Adipocyte (in vitro differentiated cells): ENCODE measurements at regions not wholly inside any gene's neighbourhood (a gene's known extent, or its start where the extent isn't known, plus 50 kb on each side); places are given as distances from the start of the nearest gene placed in this dataset.
"Not testable (repeated sequence)": the region's sequence is repeated elsewhere in the genome, so short reads cannot be mapped to it uniquely, and the experiment has no call there.

ENCODE experiments used
- DNase-seq: peaks from one replicate; pipeline ENCODE4 v3.0.0-alpha.2; 2015; ENCODE audit warnings: low read depth
- H3K27me3 ChIP-seq: replicated peaks from 2 replicates; pipeline ENCODE4 v1.7.0; 2013; ENCODE audit warnings: mild to moderate bottlenecking, low read length, moderate library complexity; ENCODE audit not compliant: control insufficient read depth, insufficient read depth
- H3K36me3 ChIP-seq: 2 replicates; pipeline ENCODE4 v1.7.0; 2013; ENCODE audit warnings: low read length, mild to moderate bottlenecking, moderate library complexity; ENCODE audit not compliant: control insufficient read depth, insufficient read depth, severe bottlenecking
- H3K4me1 ChIP-seq: 2 replicates; pipeline ENCODE4 v1.7.0; 2013; ENCODE audit warnings: mild to moderate bottlenecking, low read length, moderate library complexity; ENCODE audit not compliant: control insufficient read depth, insufficient read depth
- H3K4me3 ChIP-seq: 2 replicates; pipeline ENCODE4 v1.7.0; 2013; ENCODE audit warnings: mild to moderate bottlenecking, low read length, moderate library complexity
- H3K9ac ChIP-seq: 2 replicates; pipeline ENCODE4 v1.7.0; 2013; ENCODE audit warnings: mild to moderate bottlenecking, low read length, moderate library complexity
- H3K9me3 ChIP-seq: 2 replicates; pipeline ENCODE4 v1.7.0; 2013; ENCODE audit warnings: mild to moderate bottlenecking, low read length, moderate library complexity; ENCODE audit not compliant: control insufficient read depth

GRCh38 chr20:24418731-24419130 is 50.7 kb upstream of the SYNDIG1 start:
- Histone ChIP-seq H3K27me3 (peaks cover 8% of the 10 kb centered on the region), H3K4me1 (no peaks in the 10 kb centered on the region), H3K9me3 (peaks cover 27% of the 10 kb centered on the region), H3K4me3 (no peak overlapping the region), H3K9ac (no peak overlapping the region), H3K36me3 (no peaks in the 10 kb centered on the region)
- no peak for DNase-seq

DNA sequence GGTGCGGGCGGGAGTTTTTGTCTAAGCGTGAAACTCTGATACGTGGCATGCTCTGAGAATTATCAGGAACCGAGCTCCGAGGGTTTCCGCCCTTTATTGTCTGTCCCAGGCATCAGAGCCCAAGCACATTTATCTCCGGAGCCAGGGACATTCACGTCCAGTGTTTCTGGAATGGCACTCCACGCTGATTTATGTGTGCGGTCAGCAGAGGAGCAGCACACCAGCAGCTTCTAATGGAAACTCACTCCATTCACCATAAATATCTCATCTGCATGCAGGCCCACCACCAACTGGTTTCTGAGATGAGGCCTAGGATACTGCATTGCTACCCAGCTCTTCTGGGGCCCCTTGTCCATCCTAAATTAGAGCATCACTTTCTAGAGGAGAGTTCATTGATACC is 51.9 kb upstream of the SYNDIG1 start:
- H3K9me3 ChIP-seq = peaks cover 27% of the 10 kb centered on the region
- H3K4me3 ChIP-seq = no peak overlapping the region
- H3K27me3 ChIP-seq = peaks cover 6% of the 10 kb centered on the region
- no peaks in the 10 kb centered on the region for H3K4me1 ChIP-seq
- no peaks in the 10 kb centered on the region for H3K36me3 ChIP-seq
- no peak for DNase-seq
- no peak overlapping the region for H3K9ac ChIP-seq

DNA sequence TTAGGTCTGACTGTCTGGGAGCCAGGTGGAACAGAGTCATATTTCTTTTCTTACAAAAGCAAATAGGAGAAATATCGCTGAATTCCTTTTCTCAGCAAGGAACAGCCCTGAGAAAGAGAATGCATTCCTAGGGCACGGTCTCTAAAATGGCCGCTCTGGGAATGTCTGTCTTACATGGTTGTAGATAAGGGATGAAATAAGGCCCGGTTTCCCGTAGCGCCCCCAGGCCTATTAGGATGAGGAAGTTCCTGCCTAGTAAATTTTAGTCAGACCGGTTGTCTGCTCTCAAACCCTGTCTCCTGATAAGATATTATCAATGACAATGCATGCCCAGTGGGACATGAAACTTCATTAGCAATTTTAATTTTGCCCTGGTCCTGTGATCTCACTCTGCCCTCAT is 54.0 kb upstream of the SYNDIG1 start:
- not testable (repeated sequence) for H3K36me3 ChIP-seq, H3K4me3 ChIP-seq, DNase-seq, H3K4me1 ChIP-seq, H3K9ac ChIP-seq
- Histone ChIP-seq H3K27me3 (peaks cover 21% of the 10 kb centered on the region), H3K9me3 (peaks cover 27% of the 10 kb centered on the region)

DNA sequence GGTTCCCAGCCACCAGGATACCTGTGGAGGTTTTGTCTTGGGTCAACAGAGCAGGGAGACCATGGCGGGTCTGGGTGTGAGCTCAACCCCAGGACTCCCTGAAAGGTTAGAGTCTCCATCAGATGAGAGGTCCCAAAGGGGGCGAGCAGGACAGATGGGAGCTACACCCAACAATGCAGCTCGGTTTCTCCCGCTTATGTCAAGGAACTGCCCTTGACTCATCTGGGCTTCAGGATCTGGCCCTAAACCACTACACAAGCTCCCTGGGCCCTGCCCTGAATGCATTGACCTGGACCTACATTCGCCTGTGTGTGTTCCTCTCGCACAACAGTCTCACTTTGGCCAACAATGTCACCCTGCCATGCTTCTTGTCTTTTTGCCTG is 57.6 kb upstream of the SYNDIG1 start:
- Histone ChIP-seq H3K4me1 (peaks cover 4% of the 10 kb centered on the region), H3K9me3 (peaks cover 25% of the 10 kb centered on the region), H3K9ac (no peak overlapping the region), H3K4me3 (no peak overlapping the region), H3K27me3 (peaks cover 39% of the 10 kb centered on the region), H3K36me3 (no peaks in the 10 kb centered on the region)
- no peak for DNase-seq

- peaks cover 20% of the 10 kb centered on the region for H3K9me3 ChIP-seq
- H3K36me3 ChIP-seq = no peaks in the 10 kb centered on the region
- DNase-seq = no peak
- H3K27me3 ChIP-seq = peaks cover 39% of the 10 kb centered on the region
- no peak overlapping the region for H3K4me3 ChIP-seq
- H3K4me1 ChIP-seq = peaks cover 4% of the 10 kb centered on the region
- H3K9ac ChIP-seq = no peak overlapping the region
Measured at GRCh38 chr20:24411003-24411833, 58.2 kb upstream of the SYNDIG1 start.

DNA sequence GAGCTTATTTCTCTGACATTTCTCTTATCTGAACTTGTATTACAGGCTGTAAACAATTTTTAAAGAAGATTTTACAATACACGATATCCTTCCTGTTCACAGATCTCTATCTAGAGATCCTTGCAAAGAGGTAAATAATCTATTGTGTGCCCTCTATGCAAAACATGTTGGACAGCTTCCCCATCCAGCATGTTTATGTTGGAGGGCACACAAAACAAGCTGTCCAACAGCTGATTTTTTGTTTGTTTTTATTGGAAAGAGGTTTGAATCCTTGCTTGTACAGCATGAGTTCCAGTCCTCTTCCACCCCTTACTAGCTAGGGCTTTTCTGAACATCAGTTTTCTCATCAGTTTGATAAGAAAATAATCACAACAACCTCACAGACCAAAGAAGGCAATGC is 62.3 kb upstream of the SYNDIG1 start:
- Histone ChIP-seq H3K36me3 (no peaks in the 10 kb centered on the region), H3K4me3 (no peak overlapping the region), H3K9ac (no peak overlapping the region), H3K9me3 (no peaks in the 10 kb centered on the region), H3K4me1 (peaks cover 4% of the 10 kb centered on the region), H3K27me3 (peaks cover 30% of the 10 kb centered on the region)
- DNase-seq = peak; percentile 22

DNA sequence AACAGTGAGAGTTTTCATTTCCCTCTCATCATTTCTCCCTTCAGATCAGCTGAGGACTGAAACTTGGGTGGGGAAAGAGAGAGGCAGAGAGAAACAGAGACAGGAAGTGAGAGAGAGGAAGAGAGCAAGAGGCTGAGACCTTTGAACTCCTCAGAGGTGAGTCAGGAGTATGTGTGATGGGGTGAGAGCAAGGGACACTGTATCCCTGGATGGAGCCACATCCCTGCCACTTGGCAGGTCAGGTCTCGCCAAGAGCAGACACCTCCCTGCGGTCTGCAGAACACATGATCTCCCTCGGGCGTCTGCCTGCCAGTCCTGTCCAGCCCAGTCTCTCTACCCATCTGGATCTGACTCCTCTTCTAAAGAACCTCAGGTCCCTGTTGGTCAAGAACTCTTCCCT is 62.7 kb upstream of the SYNDIG1 start:
- no peak overlapping the region for H3K9ac ChIP-seq
- H3K36me3 ChIP-seq = no peaks in the 10 kb centered on the region
- DNase-seq = peak; percentile 2
- H3K9me3 ChIP-seq = no peaks in the 10 kb centered on the region
- no peak overlapping the region for H3K4me3 ChIP-seq
- H3K27me3 ChIP-seq = peaks cover 26% of the 10 kb centered on the region
- H3K4me1 ChIP-seq = peaks cover 4% of the 10 kb centered on the region

GRCh38 chr20:24406251-24406650 is 63.2 kb upstream of the SYNDIG1 start:
- DNase-seq = no peak
- peaks cover 22% of the 10 kb centered on the region for H3K27me3 ChIP-seq
- no peak overlapping the region for H3K4me3 ChIP-seq
- no peaks in the 10 kb centered on the region for H3K9me3 ChIP-seq
- no peaks in the 10 kb centered on the region for H3K36me3 ChIP-seq
- no peak overlapping the region for H3K9ac ChIP-seq
- peaks cover 4% of the 10 kb centered on the region for H3K4me1 ChIP-seq

GRCh38 chr20:24405810-24406209 is 63.6 kb upstream of the SYNDIG1 start:
- Histone ChIP-seq H3K9me3 (peaks cover 3% of the 10 kb centered on the region), H3K27me3 (peaks cover 19% of the 10 kb centered on the region), H3K36me3 (no peaks in the 10 kb centered on the region), H3K4me1 (peaks cover 4% of the 10 kb centered on the region), H3K4me3 (no peak overlapping the region), H3K9ac (no peak overlapping the region)
- no peak for DNase-seq

DNA sequence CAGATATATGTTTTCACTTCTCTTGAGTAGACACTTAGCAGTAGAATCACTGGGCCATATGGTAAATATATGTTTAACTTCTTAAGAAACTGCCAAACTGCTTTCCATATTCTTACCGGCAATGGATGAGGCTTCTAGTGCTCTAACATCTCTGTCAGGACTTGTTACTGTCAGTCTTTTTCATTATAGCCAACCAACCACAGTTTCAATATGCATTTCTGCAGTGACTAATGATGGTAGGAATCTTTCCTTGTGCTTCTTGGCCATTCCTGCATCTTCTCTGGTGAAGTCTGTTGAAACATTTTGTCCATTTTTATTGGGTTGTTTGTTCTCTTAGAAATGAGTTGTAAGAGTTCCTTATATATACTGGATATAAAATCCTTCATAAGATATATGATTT is 66.0 kb upstream of the SYNDIG1 start:
- Histone ChIP-seq H3K9ac (no peak overlapping the region), H3K4me3 (no peak overlapping the region), H3K36me3 (no peaks in the 10 kb centered on the region), H3K4me1 (peaks cover 4% of the 10 kb centered on the region), H3K9me3 (peaks cover 5% of the 10 kb centered on the region), H3K27me3 (peaks cover 4% of the 10 kb centered on the region)
- peak; percentile 3 for DNase-seq

DNA sequence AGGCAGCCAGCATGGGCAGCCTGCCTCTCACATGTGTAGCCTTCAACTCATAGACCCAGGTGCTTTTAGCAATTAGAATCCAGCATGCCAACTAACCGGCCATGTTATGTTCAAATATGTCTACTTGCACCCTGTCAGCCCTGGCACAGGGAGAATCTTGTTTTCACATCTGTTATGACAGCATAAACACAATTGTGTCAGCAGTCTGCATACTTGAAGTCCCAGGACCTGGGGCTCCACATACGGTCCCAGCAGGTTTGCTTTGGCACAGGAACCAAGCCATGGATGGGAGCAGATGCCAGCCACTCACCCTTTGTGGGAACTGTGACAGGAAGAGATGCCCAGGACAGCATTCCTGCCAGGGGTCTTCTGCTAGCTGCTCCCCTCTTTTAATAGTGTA is 67.2 kb upstream of the SYNDIG1 start:
- H3K9me3 ChIP-seq = peaks cover 5% of the 10 kb centered on the region
- no peaks in the 10 kb centered on the region for H3K4me1 ChIP-seq
- H3K9ac ChIP-seq = no peak overlapping the region
- no peak for DNase-seq
- no peaks in the 10 kb centered on the region for H3K27me3 ChIP-seq
- no peak overlapping the region for H3K4me3 ChIP-seq
- no peaks in the 10 kb centered on the region for H3K36me3 ChIP-seq

- Histone ChIP-seq H3K9ac (no peak overlapping the region), H3K36me3 (no peaks in the 10 kb centered on the region), H3K27me3 (peaks cover 38% of the 10 kb centered on the region), H3K4me1 (no peaks in the 10 kb centered on the region), H3K4me3 (no peak overlapping the region), H3K9me3 (no peaks in the 10 kb centered on the region)
- DNase-seq = no peak
Measured at GRCh38 chr20:24395151-24395550, 74.3 kb upstream of the SYNDIG1 start.
